ENCODE measurements at regions not wholly inside any gene's neighbourhood (a gene's known extent, or its start where the extent isn't known, plus 50 kb on each side); places are given as distances from the start of the nearest gene placed in this dataset.

DNA sequence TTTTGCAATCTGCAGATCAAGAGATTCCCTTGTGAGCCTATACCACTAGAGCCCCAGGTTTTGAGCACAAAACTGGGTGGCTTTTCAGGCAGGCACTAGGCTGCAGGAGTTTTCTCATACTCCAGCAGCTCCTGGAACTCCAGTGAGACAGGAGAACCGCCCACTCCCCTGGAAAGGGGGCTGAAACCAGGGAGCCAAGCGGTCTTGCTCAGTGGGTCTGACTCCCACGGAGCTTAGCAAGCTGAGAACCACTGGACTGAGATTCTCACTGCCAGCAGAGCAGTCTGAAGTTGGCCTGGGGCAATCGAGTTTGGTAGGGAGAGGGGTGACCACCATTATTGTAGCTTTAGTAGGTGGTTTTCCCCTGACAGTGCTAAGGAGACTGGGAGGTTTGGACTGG, 313.8 kb upstream of the TEX13C start:
- no peak for ATAC-seq (ENCODE audit: low read depth)
- BruUV-seq (replicated peaks), result no TSS peak
- dilution Hi-C loops (cut with HindIII; ENCODE audit: low sequenced_read_pairs, unreplicated experiment), result no loop called here

More for the DNA sequence above, 313.8 kb upstream of the TEX13C start:
- TF ChIP-seq, protein P1, sequence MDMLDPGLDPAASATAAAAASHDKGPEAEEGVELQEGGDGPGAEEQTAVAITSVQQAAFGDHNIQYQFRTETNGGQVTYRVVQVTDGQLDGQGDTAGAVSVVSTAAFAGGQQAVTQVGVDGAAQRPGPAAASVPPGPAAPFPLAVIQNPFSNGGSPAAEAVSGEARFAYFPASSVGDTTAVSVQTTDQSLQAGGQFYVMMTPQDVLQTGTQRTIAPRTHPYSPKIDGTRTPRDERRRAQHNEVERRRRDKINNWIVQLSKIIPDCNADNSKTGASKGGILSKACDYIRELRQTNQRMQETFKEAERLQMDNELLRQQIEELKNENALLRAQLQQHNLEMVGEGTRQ (IDR thresholded peaks at IDR 0.05; ENCODE audit: low read depth, low read length), result no peak
- DNase-seq, result no peak
- H3K14ac ChIP-seq (replicated peaks; ENCODE audit: low read depth, low read length), result no peak overlapping the region
- no peaks in the 10 kb centered on the region for H3K9me1 ChIP-seq (ENCODE audit: insufficient read depth, low read length)
- H2AK9ac ChIP-seq (replicated peaks; ENCODE audit: low read depth, low read length, poor library complexity), result no peak overlapping the region
- H3K4ac ChIP-seq (ENCODE audit: low read depth, low read length), result no peak overlapping the region
- H2BK15ac ChIP-seq (ENCODE audit: low read depth, low read length), result no peak overlapping the region
- POLR2A ChIA-PET (ENCODE audit: unreplicated experiment), result no interaction called here
- no peak overlapping the region for H3K9ac ChIP-seq (ENCODE audit: low read depth, low read length)
- no peaks in the 10 kb centered on the region for H3K27me3 ChIP-seq (ENCODE audit: control insufficient read depth, insufficient read depth, low read length)
- no peak overlapping the region for H2AK5ac ChIP-seq (ENCODE audit: low read depth, low read length)
- no peaks in the 10 kb centered on the region for H3K9me3 ChIP-seq (ENCODE audit: control insufficient read depth, insufficient read depth, low read length)
- H4K91ac ChIP-seq (ENCODE audit: insufficient read depth, low read depth, low read length), result no peak overlapping the region
- in situ Hi-C loops (cut with MboI; ENCODE audit: low sequenced_read_pairs) (no loop called here), intact Hi-C loops (cut with micrococcal nuclease) (no loop called here)
- no peak overlapping the region for H3K4me2 ChIP-seq (ENCODE audit: low read depth, low read length)
- no peaks in the 10 kb centered on the region for H3K4me1 ChIP-seq (ENCODE audit: control insufficient read depth, insufficient read depth, low read length)
- CTCF ChIA-PET, result no interaction called here
- no peaks in the 10 kb centered on the region for H4K20me1 ChIP-seq (ENCODE audit: insufficient read depth, low read length)
- H3K27ac ChIP-seq (ENCODE audit: insufficient read depth, low read length), result no peak overlapping the region
- no peak overlapping the region for H3K4me3 ChIP-seq (ENCODE audit: insufficient read depth, low read depth, low read length)
- H2BK5ac ChIP-seq (ENCODE audit: low read depth, low read length, poor library complexity, severe bottlenecking), result no peak overlapping the region
- no peak overlapping the region for H4K8ac ChIP-seq (ENCODE audit: low read depth in 2 of 2, low read length in 2 of 2)
- H2BK20ac ChIP-seq (ENCODE audit: low read depth, low read length), result no peak overlapping the region
- H3K79me1 ChIP-seq (ENCODE audit: low read depth in 1 of 2, low read length in 2 of 2), result no peaks in the 10 kb centered on the region
- no peak overlapping the region for H2BK120ac ChIP-seq (ENCODE audit: low read depth, low read length)
- H4K5ac ChIP-seq (ENCODE audit: low read depth, low read length), result no peak overlapping the region
- H3K56ac ChIP-seq (ENCODE audit: extremely low read depth, insufficient read depth, low read length), result no peak overlapping the region
- no peak overlapping the region for H3K18ac ChIP-seq (ENCODE audit: low read depth, low read length)
- no peak overlapping the region for H2AFZ ChIP-seq (replicated peaks; ENCODE audit: low read length, poor library complexity)
- WGBS, 2 experiments (ENCODE audit: extremely low coverage in 2 of 2, insufficient read length in 1 of 2), result 40% methylated on average over 1 of the region's 4 CpGs; no CpG with 5 or more reads in 1 of the 2 experiments
- no peak overlapping the region for H3K23ac ChIP-seq (ENCODE audit: low read depth, low read length)
- H3K36me3 ChIP-seq (ENCODE audit: control insufficient read depth, insufficient read depth, low read length), result no peaks in the 10 kb centered on the region
